ENCODE measurements at regions not wholly inside any gene's neighbourhood (a gene's known extent, or its start where the extent isn't known, plus 50 kb on each side); places are given as distances from the start of the nearest gene placed in this dataset.

GRCh38 chr12:42985506-42985905, 396.0 kb upstream of the PRICKLE1 start:
- TF ChIP-seq POLR2A (IDR thresholded peaks at IDR 0.05) (no peak), CTCF (IDR thresholded peaks at IDR 0.05) (no peak)
